ENCODE measurements at regions not wholly inside any gene's neighbourhood (a gene's known extent, or its start where the extent isn't known, plus 50 kb on each side); places are given as distances from the start of the nearest gene placed in this dataset.

DNA sequence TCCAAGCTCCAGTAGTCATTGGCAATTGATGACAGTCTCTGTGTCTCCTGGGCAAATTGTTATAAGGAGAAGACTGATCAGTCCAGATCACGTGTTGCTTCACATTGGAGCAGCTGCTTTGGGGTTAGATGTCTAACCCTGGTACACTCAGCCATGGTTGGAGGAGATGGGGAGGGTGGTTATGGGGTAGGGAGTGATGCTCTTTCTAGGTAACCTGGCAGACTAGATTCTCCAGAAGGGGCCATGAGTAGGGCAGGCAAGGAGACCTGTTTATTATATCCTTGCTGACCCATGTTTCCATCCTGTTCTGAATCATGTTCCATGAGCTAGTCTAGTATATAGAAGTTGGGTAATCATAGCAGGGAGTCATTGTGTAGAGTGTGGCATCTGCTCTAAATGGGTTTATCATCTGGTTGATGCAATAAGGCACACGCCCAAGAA lies 50.8 kb upstream of the BACH2 start:
- TF ChIP-seq, protein P1, sequence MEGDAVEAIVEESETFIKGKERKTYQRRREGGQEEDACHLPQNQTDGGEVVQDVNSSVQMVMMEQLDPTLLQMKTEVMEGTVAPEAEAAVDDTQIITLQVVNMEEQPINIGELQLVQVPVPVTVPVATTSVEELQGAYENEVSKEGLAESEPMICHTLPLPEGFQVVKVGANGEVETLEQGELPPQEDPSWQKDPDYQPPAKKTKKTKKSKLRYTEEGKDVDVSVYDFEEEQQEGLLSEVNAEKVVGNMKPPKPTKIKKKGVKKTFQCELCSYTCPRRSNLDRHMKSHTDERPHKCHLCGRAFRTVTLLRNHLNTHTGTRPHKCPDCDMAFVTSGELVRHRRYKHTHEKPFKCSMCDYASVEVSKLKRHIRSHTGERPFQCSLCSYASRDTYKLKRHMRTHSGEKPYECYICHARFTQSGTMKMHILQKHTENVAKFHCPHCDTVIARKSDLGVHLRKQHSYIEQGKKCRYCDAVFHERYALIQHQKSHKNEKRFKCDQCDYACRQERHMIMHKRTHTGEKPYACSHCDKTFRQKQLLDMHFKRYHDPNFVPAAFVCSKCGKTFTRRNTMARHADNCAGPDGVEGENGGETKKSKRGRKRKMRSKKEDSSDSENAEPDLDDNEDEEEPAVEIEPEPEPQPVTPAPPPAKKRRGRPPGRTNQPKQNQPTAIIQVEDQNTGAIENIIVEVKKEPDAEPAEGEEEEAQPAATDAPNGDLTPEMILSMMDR (IDR thresholded peaks at IDR 0.05): no peak
- Histone ChIP-seq H3K9ac (ENCODE audit: insufficient read depth, low read length, poor library complexity, severe bottlenecking) (no peak overlapping the region), H4K20me1 (ENCODE audit: insufficient read depth, low read length) (no peaks in the 10 kb centered on the region), H3K4me1 (ENCODE audit: control insufficient read depth in 1 of 2, insufficient read depth in 2 of 2, low read length in 2 of 2) (peaks cover 25 to 26% of the 10 kb centered on the region in 2 donors), H3K27me3 (ENCODE audit: control insufficient read depth in 2 of 2, insufficient read depth in 2 of 2, low read length in 2 of 2) (peaks cover 0 to 3% of the 10 kb centered on the region in 2 donors), H3K4me3 (replicated peaks in 1 of 3; ENCODE audit: low read depth in 2 of 3, low read length in 3 of 3) (no peak overlapping the region), H3K79me2 (ENCODE audit: insufficient read depth, low read length) (no peaks in the 10 kb centered on the region), H3K36me3 (replicated peaks in 1 of 2; ENCODE audit: control insufficient read depth in 1 of 2, insufficient read depth in 2 of 2, low read length in 2 of 2) (no peaks in the 10 kb centered on the region), H3K27ac (ENCODE audit: low read depth in 1 of 2, low read length in 2 of 2) (no peak overlapping the region), H3K9me3 (replicated peaks in 1 of 2; ENCODE audit: control insufficient read depth in 1 of 2, insufficient read depth in 1 of 2, low read length in 2 of 2) (no peaks in the 10 kb centered on the region), H3K4me2 (replicated peaks; ENCODE audit: extremely low read depth, low read length, poor library complexity, severe bottlenecking) (no peak overlapping the region), H2AFZ (ENCODE audit: insufficient read depth, low read depth, low read length, poor library complexity, severe bottlenecking) (no peak overlapping the region)
- peaks cover 0 to 5% (median 3%) of the 10 kb centered on the region in 7 donors for H3K9me3 Mint-ChIP-seq
- DNase-seq: peak; percentile 29 to 61 (median 40)
- peaks cover 35% of the 10 kb centered on the region for H3K4me1 Mint-ChIP-seq
- intact Hi-C loops (cut with micrococcal nuclease): no loop called here
- H3K27me3 Mint-ChIP-seq (ENCODE audit: low read depth in 3 of 3): peaks cover 0 to 6% (median 3%) of the 10 kb centered on the region in 3 donors
- WGBS (ENCODE audit: insufficient coverage): 94% methylated on average over 2 of the region's 2 CpGs
- H3K36me3 Mint-ChIP-seq: no peaks in the 10 kb centered on the region
- no peak overlapping the region for H3K4me3 Mint-ChIP-seq
- H3K27ac Mint-ChIP-seq: peak overlapping the region in 1 of 7 donors; percentile 78

- no peak overlapping the region for H3K27ac ChIP-seq (ENCODE audit: low read depth in 1 of 2, low read length in 2 of 2)
- no peak overlapping the region for H3K4me2 ChIP-seq (replicated peaks; ENCODE audit: extremely low read depth, low read length, poor library complexity, severe bottlenecking)
- H3K4me3 ChIP-seq (replicated peaks in 1 of 3; ENCODE audit: low read depth in 2 of 3, low read length in 3 of 3): no peak overlapping the region
- H3K4me1 Mint-ChIP-seq: peaks cover 28% of the 10 kb centered on the region
- 80% methylated on average over 1 of the region's 6 CpGs for WGBS (ENCODE audit: insufficient coverage)
- no peak overlapping the region for H2AFZ ChIP-seq (ENCODE audit: insufficient read depth, low read depth, low read length, poor library complexity, severe bottlenecking)
- peaks cover 0 to 3% of the 10 kb centered on the region in 2 donors for H3K27me3 ChIP-seq (ENCODE audit: control insufficient read depth in 2 of 2, insufficient read depth in 2 of 2, low read length in 2 of 2)
- H3K36me3 Mint-ChIP-seq: no peaks in the 10 kb centered on the region
- H3K79me2 ChIP-seq (ENCODE audit: insufficient read depth, low read length): no peaks in the 10 kb centered on the region
- no peaks in the 10 kb centered on the region for H3K9me3 ChIP-seq (replicated peaks in 1 of 2; ENCODE audit: control insufficient read depth in 1 of 2, insufficient read depth in 1 of 2, low read length in 2 of 2)
- H3K9ac ChIP-seq (ENCODE audit: insufficient read depth, low read length, poor library complexity, severe bottlenecking): no peak overlapping the region
- DNase-seq: no peak
- H3K4me1 ChIP-seq (ENCODE audit: control insufficient read depth in 1 of 2, insufficient read depth in 2 of 2, low read length in 2 of 2): peaks cover 18 to 19% of the 10 kb centered on the region in 2 donors
- H3K36me3 ChIP-seq (replicated peaks in 1 of 2; ENCODE audit: control insufficient read depth in 1 of 2, insufficient read depth in 2 of 2, low read length in 2 of 2): no peaks in the 10 kb centered on the region
- intact Hi-C loops (cut with micrococcal nuclease): no loop called here
- H3K27me3 Mint-ChIP-seq (ENCODE audit: low read depth in 3 of 3): peaks cover 0 to 6% (median 3%) of the 10 kb centered on the region in 3 donors
- TF ChIP-seq, protein P1 (IDR thresholded peaks at IDR 0.05): no peak
- peaks cover 0 to 5% (median 3%) of the 10 kb centered on the region in 7 donors for H3K9me3 Mint-ChIP-seq
- no peak overlapping the region for H3K27ac Mint-ChIP-seq
- no peaks in the 10 kb centered on the region for H4K20me1 ChIP-seq (ENCODE audit: insufficient read depth, low read length)
- H3K4me3 Mint-ChIP-seq: no peak overlapping the region
Measured at GRCh38 chr6:90346729-90347128, 50.1 kb upstream of the BACH2 start.

Data from CD14-positive monocyte (primary cell).